ENCODE measurements at regions not wholly inside any gene's neighbourhood (a gene's known extent, or its start where the extent isn't known, plus 50 kb on each side); places are given as distances from the start of the nearest gene placed in this dataset.

DNA sequence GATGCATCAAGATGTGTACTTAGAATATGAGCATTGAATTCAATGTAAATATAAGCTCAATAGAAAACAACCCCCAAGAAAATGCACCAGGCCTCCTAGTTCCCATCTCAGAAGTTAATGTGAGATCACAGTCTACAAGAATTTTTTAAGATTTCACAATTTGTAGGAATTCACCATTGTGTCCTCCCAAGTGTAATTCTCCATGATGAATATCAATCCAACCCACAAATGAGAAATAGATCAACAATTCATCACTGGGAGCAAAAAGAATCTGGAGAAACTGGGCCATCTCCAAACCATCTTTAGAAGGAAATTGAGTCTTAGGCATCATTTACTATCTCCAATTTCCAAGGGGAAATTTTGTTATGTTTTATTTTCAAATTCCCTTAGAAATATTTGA, 310.5 kb upstream of the GOT2 start:
- TF ChIP-seq TAF1 (IDR thresholded peaks at IDR 0.05; ENCODE audit: borderline replicate concordance, insufficient read depth, low read length) (no peak), POLR2AphosphoS5 (IDR thresholded peaks at IDR 0.05; ENCODE audit: low read depth, low read length) (no peak)

Measured in PFSK-1 (cell line).